ENCODE measurements at regions not wholly inside any gene's neighbourhood (a gene's known extent, or its start where the extent isn't known, plus 50 kb on each side); places are given as distances from the start of the nearest gene placed in this dataset.

DNA sequence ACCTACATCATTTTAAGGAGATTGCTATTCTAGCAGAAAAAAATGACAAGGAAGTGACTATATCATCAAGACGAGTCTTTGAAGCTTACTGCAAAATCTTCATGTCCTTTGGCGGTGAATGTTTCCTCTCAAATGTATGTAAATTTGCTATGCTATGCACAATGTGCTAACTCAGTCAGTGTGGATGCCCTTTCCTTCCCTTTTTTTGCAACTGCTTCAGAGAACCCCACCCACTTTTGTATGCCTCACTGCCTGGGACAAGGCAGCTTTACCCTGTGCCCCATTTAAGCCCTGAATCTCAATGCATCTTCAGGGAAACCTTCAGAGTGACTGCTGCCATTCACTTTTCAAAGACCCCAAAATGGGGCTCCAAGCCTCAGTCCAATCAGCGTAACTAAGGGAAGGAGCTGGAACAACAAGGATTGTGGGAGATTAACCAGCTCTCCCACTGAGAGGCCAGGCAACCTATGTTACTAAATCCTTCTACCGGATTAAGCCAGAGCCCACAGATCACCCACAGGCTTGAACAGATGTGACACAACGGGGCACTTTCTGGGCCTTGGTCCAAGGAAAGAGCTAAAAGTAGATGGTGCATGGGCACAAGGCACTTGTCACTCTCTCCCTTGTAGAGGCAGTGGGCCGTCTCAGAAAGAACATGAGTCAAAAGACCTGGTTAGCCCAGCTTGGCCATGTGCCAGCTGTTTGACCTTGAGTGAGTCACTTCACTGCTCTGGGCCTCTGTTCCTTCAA is 154.4 kb downstream of the PLPP3 start:
- BruUV-seq (replicated peaks), result no TSS peak
- H3K79me2 ChIP-seq (ENCODE audit: control insufficient read depth, insufficient read depth, low read length), result no peaks in the 10 kb centered on the region
- ChIA-PET POLR2A (interaction anchor here (0.7 to 1.2 kb wide), 2 partner anchors 11 to 99 kb away, joined by 3 read pairs; no protein-coding TSS in a partner anchor), CTCF (interaction anchor here (1.0 to 2.1 kb wide), 2 partner anchors 16 to 152 kb away, joined by 4 to 7 read pairs; no protein-coding TSS in a partner anchor), RAD21 (ENCODE audit: unreplicated experiment) (interaction anchor here (0.7 to 1.2 kb wide), 3 partner anchors 45 to 160 kb away, joined by 3 to 4 read pairs (median 3); no protein-coding TSS in a partner anchor), SMC1A (ENCODE audit: uncharacterized antibody, unreplicated experiment) (interaction anchor here (0.5 to 3.3 kb wide), 10 partner anchors 13 to 291 kb away, joined by 3 to 19 read pairs (median 4); no protein-coding TSS in a partner anchor)
- H3K27ac ChIP-seq (ENCODE audit: control insufficient read depth, insufficient read depth), result no peak overlapping the region
- H3K4me3 ChIP-seq, result no peak overlapping the region
- ATAC-seq, result peak; percentile 68
- intact Hi-C loops (cut with micrococcal nuclease; ENCODE audit: unreplicated experiment), result no loop called here
- no peak for TF ChIP-seq YBX1 (IDR thresholded peaks at IDR 0.05)
- no peak for TF ChIP-seq ATF7 (IDR thresholded peaks at IDR 0.05; ENCODE audit: low read depth)
- TF ChIP-seq ELK1 (IDR thresholded peaks at IDR 0.05; ENCODE audit: low read depth, low read length), result no peak
- no peak for TF ChIP-seq ZSCAN29 (IDR thresholded peaks at IDR 0.05)
- no peak for TF ChIP-seq FOXM1 (IDR thresholded peaks at IDR 0.05; ENCODE audit: low read depth, low read length)
- TF ChIP-seq, protein P1, sequence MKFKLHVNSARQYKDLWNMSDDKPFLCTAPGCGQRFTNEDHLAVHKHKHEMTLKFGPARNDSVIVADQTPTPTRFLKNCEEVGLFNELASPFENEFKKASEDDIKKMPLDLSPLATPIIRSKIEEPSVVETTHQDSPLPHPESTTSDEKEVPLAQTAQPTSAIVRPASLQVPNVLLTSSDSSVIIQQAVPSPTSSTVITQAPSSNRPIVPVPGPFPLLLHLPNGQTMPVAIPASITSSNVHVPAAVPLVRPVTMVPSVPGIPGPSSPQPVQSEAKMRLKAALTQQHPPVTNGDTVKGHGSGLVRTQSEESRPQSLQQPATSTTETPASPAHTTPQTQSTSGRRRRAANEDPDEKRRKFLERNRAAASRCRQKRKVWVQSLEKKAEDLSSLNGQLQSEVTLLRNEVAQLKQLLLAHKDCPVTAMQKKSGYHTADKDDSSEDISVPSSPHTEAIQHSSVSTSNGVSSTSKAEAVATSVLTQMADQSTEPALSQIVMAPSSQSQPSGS (IDR thresholded peaks at IDR 0.05; ENCODE audit: low read length), result no peak
- no peaks in the 10 kb centered on the region for H4K20me1 ChIP-seq (ENCODE audit: control insufficient read depth, insufficient read depth)
- in situ Hi-C loops (cut with MboI), result no loop called here
- H3K9ac ChIP-seq (ENCODE audit: control insufficient read depth, insufficient read depth, low read length), result no peak overlapping the region
- FAIRE-seq, result no peak
- H3K9me3 ChIP-seq (replicated peaks; ENCODE audit: control insufficient read depth, insufficient read depth, low read length), result no peaks in the 10 kb centered on the region
- H3K4me1 ChIP-seq (ENCODE audit: control insufficient read depth, insufficient read depth, low read length), result no peaks in the 10 kb centered on the region
- no peak for DNase-seq (ENCODE audit: low read depth, low spot score)
- no peak overlapping the region for H2AFZ ChIP-seq (ENCODE audit: control insufficient read depth, low read depth, low read length)
- H3K27me3 ChIP-seq (replicated peaks in 1 of 2; ENCODE audit: control insufficient read depth in 2 of 2, insufficient read depth in 2 of 2, low read length in 1 of 2), result no peaks in the 10 kb centered on the region; a peak in 2 of 4 replicates
- H3K4me2 ChIP-seq (ENCODE audit: control insufficient read depth, insufficient read depth), result no peak overlapping the region
- WGBS (ENCODE audit: insufficient coverage, insufficient replicate concordance, low lambda C conversion rate, missing lambda C conversion rate), result 9% methylated on average over 6 of the region's 6 CpGs
- no peaks in the 10 kb centered on the region for H3K36me3 ChIP-seq (ENCODE audit: control insufficient read depth in 2 of 2, insufficient read depth in 2 of 2, low read length in 1 of 2)
